ENCODE measurements at regions not wholly inside any gene's neighbourhood (a gene's known extent, or its start where the extent isn't known, plus 50 kb on each side); places are given as distances from the start of the nearest gene placed in this dataset.

GRCh38 chr14:34094384-34094783 is 143.5 kb upstream of the EGLN3 start:
- Mint-ChIP-seq H3K27me3 (peaks cover 3% of the 10 kb centered on the region), H3K27ac (no peak overlapping the region), H3K4me1 (ENCODE audit: unreplicated experiment) (peaks cover 10% of the 10 kb centered on the region), H3K9me3 (no peaks in the 10 kb centered on the region), H3K36me3 (no peaks in the 10 kb centered on the region), H3K4me3 (no peak overlapping the region)
- TF ChIP-seq, protein P1, sequence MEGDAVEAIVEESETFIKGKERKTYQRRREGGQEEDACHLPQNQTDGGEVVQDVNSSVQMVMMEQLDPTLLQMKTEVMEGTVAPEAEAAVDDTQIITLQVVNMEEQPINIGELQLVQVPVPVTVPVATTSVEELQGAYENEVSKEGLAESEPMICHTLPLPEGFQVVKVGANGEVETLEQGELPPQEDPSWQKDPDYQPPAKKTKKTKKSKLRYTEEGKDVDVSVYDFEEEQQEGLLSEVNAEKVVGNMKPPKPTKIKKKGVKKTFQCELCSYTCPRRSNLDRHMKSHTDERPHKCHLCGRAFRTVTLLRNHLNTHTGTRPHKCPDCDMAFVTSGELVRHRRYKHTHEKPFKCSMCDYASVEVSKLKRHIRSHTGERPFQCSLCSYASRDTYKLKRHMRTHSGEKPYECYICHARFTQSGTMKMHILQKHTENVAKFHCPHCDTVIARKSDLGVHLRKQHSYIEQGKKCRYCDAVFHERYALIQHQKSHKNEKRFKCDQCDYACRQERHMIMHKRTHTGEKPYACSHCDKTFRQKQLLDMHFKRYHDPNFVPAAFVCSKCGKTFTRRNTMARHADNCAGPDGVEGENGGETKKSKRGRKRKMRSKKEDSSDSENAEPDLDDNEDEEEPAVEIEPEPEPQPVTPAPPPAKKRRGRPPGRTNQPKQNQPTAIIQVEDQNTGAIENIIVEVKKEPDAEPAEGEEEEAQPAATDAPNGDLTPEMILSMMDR (conservative IDR thresholded peaks at IDR 0.05), result no peak
- no peak for DNase-seq (ENCODE audit: extremely low spot score, unreplicated experiment)

GRCh38 chr14:34093883-34094282 is 143.0 kb upstream of the EGLN3 start:
- Mint-ChIP-seq H3K27me3 (peaks cover 3% of the 10 kb centered on the region), H3K4me1 (ENCODE audit: unreplicated experiment) (peaks cover 9% of the 10 kb centered on the region), H3K36me3 (no peaks in the 10 kb centered on the region), H3K4me3 (no peak overlapping the region), H3K27ac (no peak overlapping the region), H3K9me3 (no peaks in the 10 kb centered on the region)
- no peak for DNase-seq (ENCODE audit: extremely low spot score, unreplicated experiment)
- TF ChIP-seq, protein P1 (conservative IDR thresholded peaks at IDR 0.05), result no peak

GRCh38 chr14:34090451-34090850 is 139.6 kb upstream of the EGLN3 start:
- Mint-ChIP-seq H3K27ac (no peak overlapping the region), H3K27me3 (no peaks in the 10 kb centered on the region), H3K9me3 (peaks cover 4% of the 10 kb centered on the region), H3K4me3 (no peak overlapping the region), H3K4me1 (ENCODE audit: unreplicated experiment) (no peaks in the 10 kb centered on the region), H3K36me3 (no peaks in the 10 kb centered on the region)
- DNase-seq (ENCODE audit: extremely low spot score, unreplicated experiment), result no peak
- TF ChIP-seq, protein P1 (conservative IDR thresholded peaks at IDR 0.05), result no peak

GRCh38 chr14:34088914-34089313 is 138.0 kb upstream of the EGLN3 start:
- Mint-ChIP-seq H3K4me3 (no peak overlapping the region), H3K4me1 (ENCODE audit: unreplicated experiment) (no peaks in the 10 kb centered on the region), H3K9me3 (peaks cover 4% of the 10 kb centered on the region), H3K27ac (no peak overlapping the region), H3K27me3 (no peaks in the 10 kb centered on the region), H3K36me3 (no peaks in the 10 kb centered on the region)
- TF ChIP-seq, protein P1 (conservative IDR thresholded peaks at IDR 0.05), result no peak
- no peak for DNase-seq (ENCODE audit: extremely low spot score, unreplicated experiment)

DNA sequence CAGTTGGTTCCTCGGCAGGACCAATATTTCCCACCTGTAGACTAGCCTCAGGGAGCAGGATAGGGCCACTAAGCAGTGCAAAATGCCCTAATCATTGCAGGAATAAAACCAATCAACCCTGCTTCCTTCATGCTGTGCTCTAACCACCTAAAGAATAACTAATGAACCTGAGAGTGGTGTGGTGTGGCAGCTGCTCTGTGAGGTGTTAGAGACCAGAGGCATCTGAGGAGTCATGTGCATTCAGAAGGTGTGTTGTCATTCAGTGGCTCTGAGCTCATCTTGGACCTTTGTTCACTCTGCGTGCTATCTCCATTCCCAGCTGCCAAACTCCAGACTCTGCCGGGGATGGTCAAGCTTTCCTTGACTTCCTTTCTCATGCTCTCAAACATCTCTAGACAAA is 136.7 kb upstream of the EGLN3 start:
- Mint-ChIP-seq H3K4me1 (ENCODE audit: unreplicated experiment) (peaks cover 4% of the 10 kb centered on the region), H3K36me3 (no peaks in the 10 kb centered on the region), H3K9me3 (peaks cover 4% of the 10 kb centered on the region), H3K27me3 (no peaks in the 10 kb centered on the region), H3K27ac (no peak overlapping the region), H3K4me3 (no peak overlapping the region)
- DNase-seq (ENCODE audit: extremely low spot score, unreplicated experiment), result no peak
- TF ChIP-seq, protein P1 (conservative IDR thresholded peaks at IDR 0.05), result no peak

- Mint-ChIP-seq H3K4me3 (no peak overlapping the region), H3K36me3 (no peaks in the 10 kb centered on the region), H3K27me3 (no peaks in the 10 kb centered on the region), H3K4me1 (ENCODE audit: unreplicated experiment) (peaks cover 15% of the 10 kb centered on the region), H3K9me3 (peaks cover 4% of the 10 kb centered on the region), H3K27ac (no peak overlapping the region)
- TF ChIP-seq, protein P1 (conservative IDR thresholded peaks at IDR 0.05), result no peak
- no peak for DNase-seq (ENCODE audit: extremely low spot score, unreplicated experiment)
These were observed 135.4 kb upstream of the EGLN3 start for GRCh38 chr14:34086223-34086757.
